Esophagus muscularis mucosa (tissue), 4 donors: ENCODE measurements at regions not wholly inside any gene's neighbourhood (a gene's known extent, or its start where the extent isn't known, plus 50 kb on each side); places are given as distances from the start of the nearest gene placed in this dataset.

Source experiments
- EP300 ChIP-seq: sonication (generic); formaldehyde crosslinking; IDR thresholded peaks from one replicate; pipeline ENCODE4 v1.6.1; 2017; ENCODE audit warnings: antibody characterized with exemption
- POLR2A ChIP-seq: fragments of 450-650 bp; IDR thresholded peaks from one replicate; pipeline ENCODE4 v1.6.1; 2017; ENCODE audit warnings: antibody characterized with exemption, moderate library complexity, mild to moderate bottlenecking, low read depth
- POLR2AphosphoS5 ChIP-seq, 2 donors: sonication (generic); formaldehyde crosslinking; IDR thresholded peaks; one replicate each; pipeline ENCODE4 v1.6.1; 2017; ENCODE audit warnings: antibody characterized with exemption in 2 of 2
- TF ChIP-seq, protein P1 (sequence below), 3 experiments: fragments of 200-600 bp in 2 of 3; fragments of 450-650 bp in 1 of 3; sonication (generic) in 2 of 3; IDR thresholded peaks; one replicate each; pipeline ENCODE4 v1.5.1; 2017 to 2019; ENCODE audit warnings: antibody characterized with exemption in 3 of 3, mild to moderate bottlenecking in 2 of 3, moderate library complexity in 1 of 3

DNA sequence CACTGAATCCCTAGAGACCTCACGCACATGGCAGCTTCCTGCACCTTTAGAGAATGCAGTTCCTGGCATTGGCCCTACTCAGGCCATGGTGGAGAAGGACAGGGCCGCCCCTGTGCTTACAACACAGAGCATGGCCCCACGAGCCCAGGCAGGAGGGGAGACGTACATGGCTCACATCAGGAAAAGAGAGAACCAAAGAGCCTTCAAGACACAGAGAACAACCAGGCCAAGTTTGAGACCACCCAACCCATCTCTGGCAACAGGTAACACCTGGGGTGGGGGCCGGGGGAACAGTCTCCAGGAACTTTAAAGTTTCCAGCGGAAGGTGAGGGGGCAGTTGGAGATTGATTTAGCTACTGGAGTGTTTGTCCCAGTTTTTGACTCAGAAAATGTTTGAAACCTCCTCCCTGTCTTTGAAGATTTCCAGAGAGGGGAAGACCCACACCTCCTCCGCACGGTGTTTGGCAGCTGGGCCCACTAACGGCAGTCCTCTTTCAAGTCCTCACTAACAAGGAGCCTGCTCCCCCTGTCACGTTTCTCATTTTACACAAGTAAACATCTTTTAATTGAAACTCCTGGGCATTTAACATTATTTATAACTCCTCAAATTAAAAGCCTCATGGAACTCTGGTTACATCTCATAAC, 1423.8 kb downstream of the TBC1D22A start:
- TF ChIP-seq, protein P1, sequence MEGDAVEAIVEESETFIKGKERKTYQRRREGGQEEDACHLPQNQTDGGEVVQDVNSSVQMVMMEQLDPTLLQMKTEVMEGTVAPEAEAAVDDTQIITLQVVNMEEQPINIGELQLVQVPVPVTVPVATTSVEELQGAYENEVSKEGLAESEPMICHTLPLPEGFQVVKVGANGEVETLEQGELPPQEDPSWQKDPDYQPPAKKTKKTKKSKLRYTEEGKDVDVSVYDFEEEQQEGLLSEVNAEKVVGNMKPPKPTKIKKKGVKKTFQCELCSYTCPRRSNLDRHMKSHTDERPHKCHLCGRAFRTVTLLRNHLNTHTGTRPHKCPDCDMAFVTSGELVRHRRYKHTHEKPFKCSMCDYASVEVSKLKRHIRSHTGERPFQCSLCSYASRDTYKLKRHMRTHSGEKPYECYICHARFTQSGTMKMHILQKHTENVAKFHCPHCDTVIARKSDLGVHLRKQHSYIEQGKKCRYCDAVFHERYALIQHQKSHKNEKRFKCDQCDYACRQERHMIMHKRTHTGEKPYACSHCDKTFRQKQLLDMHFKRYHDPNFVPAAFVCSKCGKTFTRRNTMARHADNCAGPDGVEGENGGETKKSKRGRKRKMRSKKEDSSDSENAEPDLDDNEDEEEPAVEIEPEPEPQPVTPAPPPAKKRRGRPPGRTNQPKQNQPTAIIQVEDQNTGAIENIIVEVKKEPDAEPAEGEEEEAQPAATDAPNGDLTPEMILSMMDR (IDR thresholded peaks at IDR 0.05) = no peak
- no peak for TF ChIP-seq POLR2A
- no peak for TF ChIP-seq POLR2AphosphoS5 (IDR thresholded peaks at IDR 0.05)
- no peak for TF ChIP-seq EP300
